Stimulated activated CD8-positive, alpha-beta memory T cell treated with anti-CD3 and anti-CD28 coated beads, Interleukin-2, amount 100 ng/mL, for 1 hour (primary cell): ENCODE measurements at regions not wholly inside any gene's neighbourhood (a gene's known extent, or its start where the extent isn't known, plus 50 kb on each side); places are given as distances from the start of the nearest gene placed in this dataset.

ENCODE experiments used
- DNase-seq, 2 donors: peaks; one replicate each; pipeline ENCODE4 v3.0.0-alpha.2; 2020; ENCODE audit warnings: low read depth in 2 of 2

GRCh38 chr11:45554230-45554967 lies 111.0 kb downstream of the CHST1 start:
- DNase-seq, result no peak

GRCh38 chr11:45553383-45553936 lies 112.0 kb downstream of the CHST1 start:
- no peak for DNase-seq

- no peak for DNase-seq
Observed at GRCh38 chr11:45551191-45551713, 114.2 kb downstream of the CHST1 start.

- DNase-seq, result no peak
Observed at GRCh38 chr11:45549257-45549656, 116.2 kb downstream of the CHST1 start.

GRCh38 chr11:45546366-45546765 lies 119.1 kb downstream of the CHST1 start:
- no peak for DNase-seq

- no peak for DNase-seq
Observed at GRCh38 chr11:45544826-45545225, 120.6 kb downstream of the CHST1 start.

GRCh38 chr11:45543808-45544422 lies 121.5 kb downstream of the CHST1 start:
- no peak for DNase-seq

GRCh38 chr11:45543081-45543480 lies 122.3 kb downstream of the CHST1 start:
- DNase-seq, result no peak

- no peak for DNase-seq
Observed at GRCh38 chr11:45541693-45542434, 123.6 kb downstream of the CHST1 start.

GRCh38 chr11:45538939-45539338 lies 126.5 kb downstream of the CHST1 start:
- DNase-seq, result no peak

- no peak for DNase-seq
Observed at GRCh38 chr11:45538363-45538762, 127.1 kb downstream of the CHST1 start.

GRCh38 chr11:45537614-45538013 lies 127.8 kb downstream of the CHST1 start:
- no peak for DNase-seq

GRCh38 chr11:45535033-45535432 lies 130.4 kb downstream of the CHST1 start:
- no peak for DNase-seq

GRCh38 chr11:45534132-45534531 lies 131.3 kb downstream of the CHST1 start:
- DNase-seq, result no peak

GRCh38 chr11:45532546-45532945 lies 132.9 kb downstream of the CHST1 start:
- DNase-seq, result no peak

- DNase-seq, result no peak
Observed at GRCh38 chr11:45530776-45531175, 134.6 kb downstream of the CHST1 start.

- no peak for DNase-seq
Observed at GRCh38 chr11:45530111-45530510, 135.3 kb downstream of the CHST1 start.

- no peak for DNase-seq
Observed at GRCh38 chr11:45528435-45528834, 137.0 kb downstream of the CHST1 start.

GRCh38 chr11:45527898-45528297 lies 137.5 kb downstream of the CHST1 start:
- no peak for DNase-seq

- no peak for DNase-seq
Observed at GRCh38 chr11:45525393-45525792, 140.0 kb downstream of the CHST1 start.

GRCh38 chr11:45523760-45524159 lies 141.7 kb downstream of the CHST1 start:
- DNase-seq, result no peak

GRCh38 chr11:45518833-45519535 lies 146.4 kb downstream of the CHST1 start:
- DNase-seq, result no peak
